GM19397 (cell line): ENCODE measurements at regions not wholly inside any gene's neighbourhood (a gene's known extent, or its start where the extent isn't known, plus 50 kb on each side); places are given as distances from the start of the nearest gene placed in this dataset.
"Not testable (repeated sequence)": the region's sequence is repeated elsewhere in the genome, so short reads cannot be mapped to it uniquely, and the experiment has no call there.

Experiments
- ATAC-seq: cut with Tn5 transposase; IDR thresholded peaks from one replicate; pipeline ENCODE4 v1.9.1; 2021; ENCODE audit warnings: mild to moderate bottlenecking, moderate library complexity; ENCODE audit not compliant: unreplicated experiment

GRCh38 chr9:587527-587926 lies 254.0 kb upstream of the DMRT1 start:
- no peak for ATAC-seq

- ATAC-seq, result no peak
Measured at GRCh38 chr9:588981-589380, 252.5 kb upstream of the DMRT1 start.

- no peak for ATAC-seq
Measured at GRCh38 chr9:589723-590122, 251.8 kb upstream of the DMRT1 start.

- ATAC-seq, result no peak
Measured at GRCh38 chr9:591292-591691, 250.2 kb upstream of the DMRT1 start.

- no peak for ATAC-seq
Measured at GRCh38 chr9:592225-592624, 249.3 kb upstream of the DMRT1 start.

- ATAC-seq, result no peak
Measured at GRCh38 chr9:592733-593132, 248.8 kb upstream of the DMRT1 start.

- ATAC-seq, result no peak
Measured at GRCh38 chr9:593809-594208, 247.7 kb upstream of the DMRT1 start.

GRCh38 chr9:596703-597102 lies 244.8 kb upstream of the DMRT1 start:
- no peak for ATAC-seq

- ATAC-seq, result no peak
Measured at GRCh38 chr9:600006-600405, 241.5 kb upstream of the DMRT1 start.

GRCh38 chr9:602716-603115 lies 238.8 kb upstream of the DMRT1 start:
- ATAC-seq, result no peak

GRCh38 chr9:603126-603525 lies 238.4 kb upstream of the DMRT1 start:
- no peak for ATAC-seq

- ATAC-seq, result no peak
Measured at GRCh38 chr9:607417-607816, 234.1 kb upstream of the DMRT1 start.

- ATAC-seq, result peak; percentile 89
Measured at GRCh38 chr9:613771-614347, 227.6 kb upstream of the DMRT1 start.

GRCh38 chr9:614431-614830 lies 227.1 kb upstream of the DMRT1 start:
- no peak for ATAC-seq

GRCh38 chr9:615756-616155 lies 225.7 kb upstream of the DMRT1 start:
- ATAC-seq, result no peak

GRCh38 chr9:616694-617093 lies 224.8 kb upstream of the DMRT1 start:
- no peak for ATAC-seq

- ATAC-seq, result no peak
Measured at GRCh38 chr9:617445-618085, 223.9 kb upstream of the DMRT1 start.

GRCh38 chr9:618478-618877 lies 223.0 kb upstream of the DMRT1 start:
- no peak for ATAC-seq

GRCh38 chr9:621201-621855 lies 220.2 kb upstream of the DMRT1 start:
- ATAC-seq, result no peak

GRCh38 chr9:624935-625500 lies 216.5 kb upstream of the DMRT1 start:
- no peak for ATAC-seq

- ATAC-seq, result no peak
Measured at GRCh38 chr9:625613-626012, 215.9 kb upstream of the DMRT1 start.

- not testable (repeated sequence) for ATAC-seq
Measured at GRCh38 chr9:626114-626513, 215.4 kb upstream of the DMRT1 start.
